ENCODE measurements at regions not wholly inside any gene's neighbourhood (a gene's known extent, or its start where the extent isn't known, plus 50 kb on each side); places are given as distances from the start of the nearest gene placed in this dataset.

- no peak for DNase-seq
Observed at GRCh38 chr10:108849186-108849585, 1074.1 kb downstream of the XPNPEP1 start.

DNA sequence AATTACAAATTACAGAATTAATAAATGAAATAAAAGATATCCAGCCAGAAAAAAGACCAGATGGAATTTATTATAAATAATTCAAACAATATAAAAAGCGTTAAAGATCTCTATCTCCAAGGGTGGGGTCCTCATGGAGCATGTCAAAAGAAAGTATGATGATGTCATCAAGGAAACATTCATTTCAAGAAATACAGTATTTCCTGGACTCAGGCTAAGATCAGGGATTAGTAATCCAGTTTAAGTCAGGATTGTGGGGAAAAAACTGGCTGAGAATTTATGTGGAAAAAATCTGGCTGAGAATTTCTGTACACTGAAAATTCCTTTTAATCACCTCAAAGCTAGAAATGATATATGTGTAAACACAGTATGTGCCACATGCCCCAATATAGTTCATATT, 1075.3 kb downstream of the XPNPEP1 start:
- DNase-seq = no peak

DNA sequence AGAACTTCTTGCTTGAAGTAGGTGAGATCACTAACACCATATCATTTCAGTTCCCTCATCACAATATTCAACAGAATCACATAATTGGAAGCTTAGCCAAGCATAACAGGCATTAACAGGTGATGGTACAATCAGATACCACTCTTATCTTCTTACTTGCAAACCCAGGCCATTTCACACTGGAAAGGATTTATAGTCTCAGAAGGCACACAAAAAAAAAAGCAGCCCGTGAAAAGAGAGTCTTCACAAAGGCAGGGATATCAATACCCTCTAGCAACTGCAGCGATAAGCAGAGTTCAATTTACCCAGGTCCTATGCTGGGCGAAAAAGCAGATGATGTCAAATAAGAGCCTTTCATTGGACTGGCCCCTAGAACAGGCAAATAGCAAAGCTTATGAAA, 1082.4 kb downstream of the XPNPEP1 start:
- no peak for DNase-seq

DNA sequence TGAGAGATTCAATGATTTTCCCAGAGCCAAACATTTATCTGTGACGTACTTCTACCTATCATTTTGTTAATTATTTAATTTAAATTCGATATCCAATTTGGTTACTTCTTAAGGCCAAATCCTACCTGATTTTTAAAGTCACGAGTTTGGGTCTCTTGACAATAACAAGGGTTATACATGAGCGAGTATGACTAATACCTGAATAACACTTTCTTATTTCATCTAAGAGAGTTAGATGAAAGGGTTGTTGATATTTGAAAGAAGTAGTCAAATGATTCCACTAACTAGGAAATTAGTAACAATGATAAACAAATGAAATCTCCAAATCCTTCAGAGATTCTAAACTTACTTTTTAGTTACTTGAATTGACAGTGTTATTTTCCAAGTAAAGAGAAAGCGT, 1086.9 kb downstream of the XPNPEP1 start:
- DNase-seq = no peak

DNA sequence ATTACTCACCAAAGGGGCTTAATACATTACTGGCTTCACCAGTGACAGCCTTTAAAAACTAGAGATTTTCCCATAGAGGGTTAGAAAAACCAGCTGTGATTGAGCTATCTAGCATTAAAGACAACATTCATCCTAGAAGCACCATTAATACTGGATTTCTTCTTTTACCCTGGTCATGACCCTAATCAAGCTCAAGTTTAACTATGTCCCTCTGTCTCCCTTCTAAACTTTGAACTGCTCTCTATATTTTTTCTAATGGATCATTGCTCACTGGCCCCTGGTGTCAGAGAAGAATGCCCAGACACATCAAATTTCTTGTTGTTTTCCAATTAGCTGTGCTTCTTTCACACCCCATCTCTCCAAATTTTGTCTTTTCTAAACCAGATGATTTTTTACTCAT, 1101.3 kb downstream of the XPNPEP1 start:
- DNase-seq = no peak

DNA sequence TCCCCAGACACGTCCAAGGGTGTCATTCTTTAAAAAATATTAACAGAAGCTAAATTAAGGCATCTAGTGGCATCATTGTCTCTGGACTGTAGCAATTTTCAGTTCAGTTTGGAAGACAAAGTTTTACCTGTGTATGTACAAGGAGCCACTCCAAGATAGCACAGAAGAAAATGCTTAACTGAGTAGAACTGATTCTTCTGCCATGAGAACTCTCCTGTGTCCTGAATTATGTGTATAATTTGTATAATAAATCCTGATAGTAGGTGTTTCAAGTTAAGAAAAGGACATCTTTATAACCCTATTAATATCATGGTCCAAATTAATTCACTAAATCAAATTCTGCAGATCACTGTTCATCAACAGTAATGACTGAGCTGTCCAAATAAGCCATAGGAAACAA, 1104.0 kb downstream of the XPNPEP1 start:
- DNase-seq = no peak

GRCh38 chr10:108817584-108817983, 1105.7 kb downstream of the XPNPEP1 start:
- DNase-seq = no peak

- no peak for DNase-seq
Observed at GRCh38 chr10:108817135-108817534, 1106.2 kb downstream of the XPNPEP1 start.

DNA sequence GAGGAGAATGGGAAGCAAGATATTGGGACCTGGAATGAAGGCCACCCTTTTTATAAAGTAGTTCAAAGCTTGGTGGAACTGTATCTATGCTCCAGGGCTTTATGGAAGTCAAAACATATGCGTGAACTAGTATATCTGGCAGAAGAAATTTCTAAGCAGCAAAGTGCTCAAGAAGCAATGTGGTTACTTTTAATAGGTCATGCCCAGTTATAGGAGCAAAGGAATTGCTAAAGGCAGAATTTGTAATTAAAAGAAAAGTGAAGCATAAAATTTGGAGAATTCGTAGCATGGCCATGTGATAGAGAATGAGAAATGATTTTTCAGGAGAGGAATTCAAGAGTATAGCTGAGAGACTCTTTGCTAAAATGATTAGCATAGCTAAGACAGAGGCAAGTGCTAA, 1110.4 kb downstream of the XPNPEP1 start:
- no peak for DNase-seq

GRCh38 chr10:108812296-108812695, 1111.0 kb downstream of the XPNPEP1 start:
- DNase-seq = no peak

DNA sequence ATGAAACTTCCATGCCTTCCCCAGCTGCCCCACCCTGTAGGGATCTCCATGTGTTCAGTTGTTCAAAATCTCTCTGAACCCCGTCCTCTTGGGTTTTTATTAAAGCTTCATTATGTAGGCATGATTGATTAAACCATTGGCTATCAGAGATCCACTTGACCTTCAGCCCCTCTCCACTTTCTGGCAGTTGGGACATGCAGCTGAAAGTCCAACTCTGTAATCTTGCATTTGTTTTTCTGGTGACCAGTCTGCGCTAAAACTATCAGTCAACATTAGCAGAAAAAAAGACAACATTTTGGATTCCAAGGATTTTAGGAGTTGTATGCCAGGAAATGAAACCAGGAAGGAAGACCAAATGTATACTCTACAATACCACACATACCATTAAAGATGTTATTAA, 1115.1 kb downstream of the XPNPEP1 start:
- no peak for DNase-seq

GRCh38 chr10:108801775-108802517, 1121.4 kb downstream of the XPNPEP1 start:
- DNase-seq = no peak

- DNase-seq = no peak
Observed at GRCh38 chr10:108801220-108801619, 1122.1 kb downstream of the XPNPEP1 start.

GRCh38 chr10:108797573-108797972, 1125.7 kb downstream of the XPNPEP1 start:
- no peak for DNase-seq

- no peak for DNase-seq
Observed at GRCh38 chr10:108791794-108792474, 1131.4 kb downstream of the XPNPEP1 start.

GRCh38 chr10:108791030-108791429, 1132.3 kb downstream of the XPNPEP1 start:
- DNase-seq = no peak

DNA sequence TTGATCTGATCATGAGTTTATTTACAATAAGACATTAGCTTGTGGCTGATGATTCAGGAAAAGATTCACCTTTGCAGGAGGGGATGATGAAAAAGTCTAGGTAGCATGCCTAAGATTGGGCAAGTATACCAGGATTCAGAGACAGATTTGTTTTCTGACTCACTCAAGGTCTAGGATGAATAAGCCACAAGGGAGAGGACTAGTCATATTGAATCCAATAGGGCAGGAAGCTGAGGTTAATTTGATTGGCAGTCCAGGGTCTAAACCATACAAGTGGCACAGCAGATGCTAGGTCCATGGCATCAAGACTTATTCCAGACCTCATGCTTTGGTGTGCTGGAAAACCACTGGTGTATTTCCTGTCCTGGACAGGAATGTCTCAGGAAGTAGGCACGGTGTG, 1133.4 kb downstream of the XPNPEP1 start:
- DNase-seq = no peak

DNA sequence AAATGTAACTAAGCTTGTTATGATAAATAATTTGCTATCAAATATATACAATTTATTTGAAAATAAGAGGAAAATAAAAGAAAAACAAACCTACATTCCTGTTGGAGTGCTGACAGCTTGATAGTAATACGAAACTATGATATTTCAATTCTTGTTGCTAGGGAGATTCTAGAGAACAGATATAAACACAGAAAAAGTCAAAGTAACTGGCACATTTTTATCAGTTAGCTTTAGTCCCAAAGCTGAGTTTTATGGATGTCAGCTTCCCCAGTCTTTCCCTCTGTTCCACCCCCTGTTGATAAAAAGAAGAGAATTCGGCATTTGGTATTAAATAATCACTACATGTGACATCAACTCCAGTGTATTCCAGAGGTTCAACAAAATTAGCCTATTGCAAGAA, 1134.0 kb downstream of the XPNPEP1 start:
- DNase-seq = no peak

GRCh38 chr10:108788891-108789290, 1134.4 kb downstream of the XPNPEP1 start:
- no peak for DNase-seq

GRCh38 chr10:108787932-108788331, 1135.4 kb downstream of the XPNPEP1 start:
- DNase-seq = no peak

- DNase-seq = no peak
Observed at GRCh38 chr10:108785011-108785410, 1138.3 kb downstream of the XPNPEP1 start.

GRCh38 chr10:108784534-108784933, 1138.8 kb downstream of the XPNPEP1 start:
- DNase-seq = no peak

- DNase-seq = peak; percentile 6
Observed at GRCh38 chr10:108783897-108784296, 1139.4 kb downstream of the XPNPEP1 start.

DNA sequence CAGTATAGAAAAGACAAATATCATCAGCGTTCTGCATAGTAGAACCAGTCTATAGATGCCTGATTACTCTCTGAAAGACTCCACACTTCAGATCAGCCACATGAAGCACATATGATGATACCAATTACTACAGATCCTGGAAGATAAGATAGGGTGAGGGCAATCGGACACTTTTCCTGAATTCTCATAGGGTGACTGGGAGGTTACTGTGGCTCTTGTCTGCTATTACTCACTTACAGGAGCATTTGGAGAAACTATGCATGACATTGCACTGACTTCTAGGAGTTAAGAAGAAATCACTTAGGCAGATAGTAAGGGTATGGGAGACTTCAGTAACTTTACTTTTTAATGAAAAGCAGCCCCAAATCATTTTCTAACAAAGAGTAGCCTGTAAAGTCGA, 1140.9 kb downstream of the XPNPEP1 start:
- DNase-seq = no peak
